Activated CD8-positive, alpha-beta memory T cell treated with anti-CD3 and anti-CD28 coated beads, Interleukin-2, amount 10 ng/mL, durations not matched to agents 7 days and 5 days (primary cell): ENCODE measurements at regions not wholly inside any gene's neighbourhood (a gene's known extent, or its start where the extent isn't known, plus 50 kb on each side); places are given as distances from the start of the nearest gene placed in this dataset.

ENCODE experiments used
- ATAC-seq: fragments of 150-1000 bp; cut with Tn5 transposase; one replicate; pipeline ENCODE4 v1.10.0; 2021; ENCODE audit warnings: moderate library complexity
- CTCF ChIA-PET: fragments of 350-600 bp; sonication (Branson Sonifier 250); formaldehyde crosslinking; loops from one replicate; lab custom pipeline; 2021; ENCODE audit warnings: antibody characterized with exemption; lab: Charles Lee
- DNase-seq: peaks from one replicate; pipeline ENCODE4 v3.0.0-alpha.2; 2020
- H3K27ac Mint-ChIP-seq: one replicate; pipeline ENCODE4 v1.8.0; 2021; ENCODE audit warnings: mild to moderate bottlenecking, mixed read lengths
- H3K27me3 Mint-ChIP-seq: one replicate; pipeline ENCODE4 v1.8.0; 2021; ENCODE audit warnings: mixed read lengths
- H3K36me3 Mint-ChIP-seq: one replicate; pipeline ENCODE4 v1.8.0; 2021; ENCODE audit warnings: mild to moderate bottlenecking, mixed read lengths
- H3K4me1 Mint-ChIP-seq: one replicate; pipeline ENCODE4 v1.8.0; 2021; ENCODE audit warnings: mixed read lengths
- H3K4me3 Mint-ChIP-seq: one replicate; pipeline ENCODE4 v1.8.0; 2021; ENCODE audit warnings: mild to moderate bottlenecking, moderate library complexity, mixed read lengths
- H3K9me3 Mint-ChIP-seq: one replicate; pipeline ENCODE4 v1.8.0; 2022; ENCODE audit warnings: low read depth, mixed read lengths

GRCh38 chr1:38267037-38268036 is 220.7 kb upstream of the POU3F1 start:
- H3K4me1 Mint-ChIP-seq = no peaks in the 10 kb centered on the region
- no peaks in the 10 kb centered on the region for H3K36me3 Mint-ChIP-seq
- H3K27ac Mint-ChIP-seq = no peak overlapping the region
- no peaks in the 10 kb centered on the region for H3K9me3 Mint-ChIP-seq
- ATAC-seq (no peak), DNase-seq (no peak)
- CTCF ChIA-PET = no interaction called here
- H3K27me3 Mint-ChIP-seq = peaks cover 35% of the 10 kb centered on the region
- no peak overlapping the region for H3K4me3 Mint-ChIP-seq

GRCh38 chr1:38266197-38266520 is 219.6 kb upstream of the POU3F1 start:
- CTCF ChIA-PET = no interaction called here
- Mint-ChIP-seq H3K27me3 (peaks cover 25% of the 10 kb centered on the region), H3K27ac (no peak overlapping the region), H3K4me3 (no peak overlapping the region), H3K9me3 (no peaks in the 10 kb centered on the region), H3K4me1 (no peaks in the 10 kb centered on the region), H3K36me3 (no peaks in the 10 kb centered on the region)
- DNase-seq (no peak), ATAC-seq (no peak)

GRCh38 chr1:38265293-38266196 is 219.0 kb upstream of the POU3F1 start:
- no peaks in the 10 kb centered on the region for H3K9me3 Mint-ChIP-seq
- no peak for ATAC-seq
- no peaks in the 10 kb centered on the region for H3K36me3 Mint-ChIP-seq
- peaks cover 22% of the 10 kb centered on the region for H3K27me3 Mint-ChIP-seq
- no peak overlapping the region for H3K4me3 Mint-ChIP-seq
- H3K27ac Mint-ChIP-seq = no peak overlapping the region
- CTCF ChIA-PET = no interaction called here
- no peak for DNase-seq
- H3K4me1 Mint-ChIP-seq = no peaks in the 10 kb centered on the region

- no peaks in the 10 kb centered on the region for H3K4me1 Mint-ChIP-seq
- ATAC-seq (no peak), DNase-seq (no peak)
- no peak overlapping the region for H3K4me3 Mint-ChIP-seq
- CTCF ChIA-PET = no interaction called here
- peaks cover 11% of the 10 kb centered on the region for H3K27me3 Mint-ChIP-seq
- no peaks in the 10 kb centered on the region for H3K36me3 Mint-ChIP-seq
- H3K27ac Mint-ChIP-seq = no peak overlapping the region
- H3K9me3 Mint-ChIP-seq = no peaks in the 10 kb centered on the region
Observed at GRCh38 chr1:38263438-38263837, 216.8 kb upstream of the POU3F1 start.

GRCh38 chr1:38261574-38261973 is 215.0 kb upstream of the POU3F1 start:
- ATAC-seq (no peak), DNase-seq (no peak)
- CTCF ChIA-PET = no interaction called here
- H3K27ac Mint-ChIP-seq = no peak overlapping the region
- H3K27me3 Mint-ChIP-seq = peaks cover 7% of the 10 kb centered on the region
- H3K4me3 Mint-ChIP-seq = no peak overlapping the region
- no peaks in the 10 kb centered on the region for H3K36me3 Mint-ChIP-seq
- H3K9me3 Mint-ChIP-seq = no peaks in the 10 kb centered on the region
- H3K4me1 Mint-ChIP-seq = no peaks in the 10 kb centered on the region

GRCh38 chr1:38258085-38258627 is 211.6 kb upstream of the POU3F1 start:
- peaks cover 3% of the 10 kb centered on the region for H3K4me1 Mint-ChIP-seq
- no peak overlapping the region for H3K4me3 Mint-ChIP-seq
- CTCF ChIA-PET = no interaction called here
- ATAC-seq = no peak
- no peak overlapping the region for H3K27ac Mint-ChIP-seq
- no peak for DNase-seq
- no peaks in the 10 kb centered on the region for H3K9me3 Mint-ChIP-seq
- no peaks in the 10 kb centered on the region for H3K36me3 Mint-ChIP-seq
- H3K27me3 Mint-ChIP-seq = peaks cover 9% of the 10 kb centered on the region

GRCh38 chr1:38257374-38257773 is 210.8 kb upstream of the POU3F1 start:
- CTCF ChIA-PET = interaction anchor here (1.1 kb wide), 1 partner anchor 10 kb away, joined by 3 read pairs; no protein-coding TSS in a partner anchor
- Mint-ChIP-seq H3K36me3 (no peaks in the 10 kb centered on the region), H3K27ac (no peak overlapping the region), H3K4me1 (peaks cover 3% of the 10 kb centered on the region), H3K27me3 (peaks cover 9% of the 10 kb centered on the region), H3K9me3 (no peaks in the 10 kb centered on the region), H3K4me3 (no peak overlapping the region)
- DNase-seq (no peak), ATAC-seq (no peak)

- CTCF ChIA-PET = no interaction called here
- Mint-ChIP-seq H3K27ac (no peak overlapping the region), H3K27me3 (peaks cover 9% of the 10 kb centered on the region), H3K4me3 (no peak overlapping the region), H3K9me3 (no peaks in the 10 kb centered on the region), H3K4me1 (peaks cover 3% of the 10 kb centered on the region), H3K36me3 (no peaks in the 10 kb centered on the region)
- DNase-seq = no peak
- ATAC-seq = no peak
Observed at GRCh38 chr1:38256072-38256471, 209.5 kb upstream of the POU3F1 start.

- peaks cover 3% of the 10 kb centered on the region for H3K4me1 Mint-ChIP-seq
- H3K9me3 Mint-ChIP-seq = no peaks in the 10 kb centered on the region
- CTCF ChIA-PET = no interaction called here
- H3K27me3 Mint-ChIP-seq = peaks cover 15% of the 10 kb centered on the region
- H3K36me3 Mint-ChIP-seq = no peaks in the 10 kb centered on the region
- no peak overlapping the region for H3K4me3 Mint-ChIP-seq
- H3K27ac Mint-ChIP-seq = no peak overlapping the region
- DNase-seq (no peak), ATAC-seq (no peak)
Observed at GRCh38 chr1:38253314-38253713, 206.7 kb upstream of the POU3F1 start.

GRCh38 chr1:38250356-38250755 is 203.8 kb upstream of the POU3F1 start:
- no peak overlapping the region for H3K4me3 Mint-ChIP-seq
- H3K9me3 Mint-ChIP-seq = no peaks in the 10 kb centered on the region
- peaks cover 22% of the 10 kb centered on the region for H3K27me3 Mint-ChIP-seq
- ATAC-seq = no peak
- no peaks in the 10 kb centered on the region for H3K36me3 Mint-ChIP-seq
- CTCF ChIA-PET = no interaction called here
- no peak for DNase-seq
- H3K27ac Mint-ChIP-seq = no peak overlapping the region
- peaks cover 3% of the 10 kb centered on the region for H3K4me1 Mint-ChIP-seq

GRCh38 chr1:38249001-38249400 is 202.4 kb upstream of the POU3F1 start:
- Mint-ChIP-seq H3K27me3 (peaks cover 20% of the 10 kb centered on the region), H3K4me3 (no peak overlapping the region), H3K27ac (no peak overlapping the region), H3K4me1 (peaks cover under 1% of the 10 kb centered on the region), H3K36me3 (no peaks in the 10 kb centered on the region), H3K9me3 (no peaks in the 10 kb centered on the region)
- CTCF ChIA-PET = no interaction called here
- DNase-seq (no peak), ATAC-seq (no peak)

- H3K9me3 Mint-ChIP-seq = no peaks in the 10 kb centered on the region
- H3K27me3 Mint-ChIP-seq = peaks cover 20% of the 10 kb centered on the region
- CTCF ChIA-PET = interaction anchor here (1.4 kb wide), 1 partner anchor 10 kb away, joined by 3 read pairs; no protein-coding TSS in a partner anchor
- H3K4me3 Mint-ChIP-seq = no peak overlapping the region
- no peak overlapping the region for H3K27ac Mint-ChIP-seq
- H3K4me1 Mint-ChIP-seq = no peaks in the 10 kb centered on the region
- no peak for ATAC-seq
- DNase-seq = no peak
- no peaks in the 10 kb centered on the region for H3K36me3 Mint-ChIP-seq
Observed at GRCh38 chr1:38246955-38247952, 200.7 kb upstream of the POU3F1 start.
